GM12872 (cell line): ENCODE measurements at regions not wholly inside any gene's neighbourhood (a gene's known extent, or its start where the extent isn't known, plus 50 kb on each side); places are given as distances from the start of the nearest gene placed in this dataset.

Experiments used
- CTCF ChIP-seq: IDR thresholded peaks from 3 replicates; pipeline ENCODE4 v1.5.1; 2011; ENCODE audit warnings: low read depth, mild to moderate bottlenecking, low read length, moderate library complexity; ENCODE audit not compliant: insufficient read depth

GRCh38 chr19:28601723-28602440 lies 611.1 kb downstream of the UQCRFS1 start:
- no peak for TF ChIP-seq CTCF

GRCh38 chr19:28598861-28599260 lies 614.1 kb downstream of the UQCRFS1 start:
- no peak for TF ChIP-seq CTCF

GRCh38 chr19:28596561-28597071 lies 616.3 kb downstream of the UQCRFS1 start:
- no peak for TF ChIP-seq CTCF

- TF ChIP-seq CTCF, result no peak
These were observed 617.0 kb downstream of the UQCRFS1 start for GRCh38 chr19:28595722-28596480.

GRCh38 chr19:28594737-28595136 lies 618.2 kb downstream of the UQCRFS1 start:
- no peak for TF ChIP-seq CTCF

- TF ChIP-seq CTCF, result no peak
These were observed 626.5 kb downstream of the UQCRFS1 start for GRCh38 chr19:28586474-28586873.

GRCh38 chr19:28585796-28586195 lies 627.2 kb downstream of the UQCRFS1 start:
- TF ChIP-seq CTCF, result no peak
